GM21619 (cell line): ENCODE measurements at regions not wholly inside any gene's neighbourhood (a gene's known extent, or its start where the extent isn't known, plus 50 kb on each side); places are given as distances from the start of the nearest gene placed in this dataset.

Experiments used
- ATAC-seq: cut with Tn5 transposase; IDR thresholded peaks from one replicate; pipeline ENCODE4 v1.9.1; 2021; ENCODE audit not compliant: unreplicated experiment

DNA sequence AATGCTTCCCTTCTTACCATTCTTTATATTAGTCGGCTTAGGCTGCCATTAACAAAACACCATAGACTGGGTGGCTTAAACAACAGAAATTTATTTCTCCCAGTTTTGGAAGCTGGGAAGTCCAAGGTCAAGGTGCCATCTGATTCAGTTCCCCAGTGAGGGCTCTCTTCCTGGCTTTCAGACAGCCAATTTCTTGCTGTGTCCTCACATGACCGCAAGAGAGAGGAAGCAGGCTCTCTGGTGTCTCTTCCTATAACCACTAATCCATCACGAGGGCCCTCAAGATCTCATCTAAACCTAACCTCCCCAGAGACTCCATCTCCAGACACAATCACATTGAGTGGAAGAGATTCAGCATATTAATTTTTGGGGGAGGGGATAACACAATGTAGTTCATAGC is 193.0 kb upstream of the SGK1 start:
- no peak for ATAC-seq

DNA sequence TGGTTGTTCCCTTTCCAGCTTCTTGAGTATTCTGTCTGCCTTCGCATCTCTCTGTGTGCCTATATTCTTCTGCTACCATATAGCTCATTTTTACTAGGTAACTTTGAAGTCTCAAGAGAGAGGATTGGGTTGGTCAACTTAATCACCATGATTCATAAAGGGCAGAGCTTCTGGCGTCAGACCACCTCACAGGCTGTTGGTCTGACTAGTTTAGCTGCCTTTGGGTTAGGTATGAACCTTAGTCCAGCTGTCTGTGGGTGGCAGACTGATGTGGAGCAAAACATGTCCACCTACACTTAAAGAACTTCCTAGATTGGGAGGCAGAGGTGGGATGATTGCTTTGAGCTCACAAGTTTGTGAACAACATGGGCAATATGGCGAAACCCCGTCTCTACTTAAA is 192.2 kb upstream of the SGK1 start:
- ATAC-seq, result no peak

DNA sequence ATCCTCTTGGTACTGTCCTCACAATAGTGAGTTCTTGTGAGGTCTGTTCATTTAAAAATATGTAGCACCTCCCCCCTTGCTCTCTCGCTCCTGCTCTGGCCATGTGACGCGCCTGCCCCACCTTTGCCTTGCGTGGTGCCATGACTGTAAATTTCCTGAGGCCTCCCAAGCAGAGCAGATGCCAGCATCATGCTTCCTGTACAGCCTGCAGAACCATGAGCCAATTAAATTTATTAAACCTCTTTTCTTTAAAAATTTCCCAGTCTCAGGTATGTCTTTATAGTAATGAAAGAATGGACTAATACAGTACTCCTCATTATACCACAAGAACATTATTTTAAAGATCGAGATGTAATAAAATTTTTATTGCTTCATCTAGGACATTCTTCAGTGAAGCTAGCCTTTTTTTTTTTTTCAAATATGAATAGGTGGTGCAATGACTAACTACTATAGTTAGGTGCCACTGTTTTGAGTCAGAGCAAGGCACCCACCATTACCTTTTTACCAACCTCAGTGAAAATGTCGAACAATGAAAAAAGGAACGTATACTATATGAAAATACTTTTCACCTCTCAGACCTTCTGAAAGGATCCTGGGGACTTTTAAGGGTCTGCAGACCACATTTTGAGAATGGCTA is 191.1 kb upstream of the SGK1 start:
- ATAC-seq, result no peak

DNA sequence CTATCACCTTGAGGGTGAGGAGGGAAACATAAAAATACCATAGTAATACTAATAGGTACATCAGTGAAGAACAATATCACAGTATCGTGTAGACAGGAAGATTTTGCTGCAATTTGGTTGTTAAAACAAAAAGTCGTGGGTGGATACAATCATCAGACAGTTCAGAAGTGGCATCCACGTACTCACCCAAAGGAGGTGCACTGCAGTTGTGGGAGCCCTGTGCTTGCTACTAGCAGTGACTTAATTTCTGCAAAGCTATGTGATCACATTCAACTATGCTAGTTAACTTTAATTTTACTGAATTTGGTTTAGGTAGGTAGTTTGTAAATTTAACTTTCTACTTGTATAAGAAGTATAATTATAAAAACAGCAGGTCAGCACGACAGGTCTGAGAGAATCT is 188.2 kb upstream of the SGK1 start:
- no peak for ATAC-seq

DNA sequence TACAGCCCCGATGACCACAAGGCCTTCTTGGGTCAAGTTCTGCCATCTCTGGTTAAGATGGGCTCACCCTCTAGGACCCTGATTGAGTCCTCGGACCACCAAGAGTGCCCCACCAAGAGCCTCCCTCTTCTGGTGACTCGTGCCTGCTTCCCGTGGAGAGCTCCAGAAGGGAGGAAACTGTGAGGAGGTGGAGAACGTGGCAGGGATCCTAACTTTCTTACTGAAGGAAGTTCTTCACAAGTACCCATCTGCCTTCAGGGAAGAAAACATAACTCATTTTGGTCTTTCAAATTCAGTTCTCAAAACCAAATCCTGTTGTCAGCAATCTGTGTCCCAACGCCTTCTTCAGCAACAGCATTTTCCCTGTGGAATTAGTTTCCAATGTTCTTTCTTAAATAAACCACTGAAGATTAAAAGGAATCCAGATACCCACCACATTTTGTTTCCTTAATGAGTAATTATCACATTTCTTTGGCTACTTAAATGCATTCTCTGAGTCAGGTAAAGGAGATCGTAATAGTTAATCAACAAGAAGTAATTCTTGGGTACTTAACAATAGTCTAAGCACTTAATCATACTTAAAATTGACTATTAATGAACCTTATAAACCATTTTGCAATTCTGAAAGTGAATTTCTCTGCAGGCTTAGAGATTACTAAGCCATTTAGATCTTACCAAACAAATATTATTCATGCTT is 185.8 kb upstream of the SGK1 start:
- no peak for ATAC-seq

DNA sequence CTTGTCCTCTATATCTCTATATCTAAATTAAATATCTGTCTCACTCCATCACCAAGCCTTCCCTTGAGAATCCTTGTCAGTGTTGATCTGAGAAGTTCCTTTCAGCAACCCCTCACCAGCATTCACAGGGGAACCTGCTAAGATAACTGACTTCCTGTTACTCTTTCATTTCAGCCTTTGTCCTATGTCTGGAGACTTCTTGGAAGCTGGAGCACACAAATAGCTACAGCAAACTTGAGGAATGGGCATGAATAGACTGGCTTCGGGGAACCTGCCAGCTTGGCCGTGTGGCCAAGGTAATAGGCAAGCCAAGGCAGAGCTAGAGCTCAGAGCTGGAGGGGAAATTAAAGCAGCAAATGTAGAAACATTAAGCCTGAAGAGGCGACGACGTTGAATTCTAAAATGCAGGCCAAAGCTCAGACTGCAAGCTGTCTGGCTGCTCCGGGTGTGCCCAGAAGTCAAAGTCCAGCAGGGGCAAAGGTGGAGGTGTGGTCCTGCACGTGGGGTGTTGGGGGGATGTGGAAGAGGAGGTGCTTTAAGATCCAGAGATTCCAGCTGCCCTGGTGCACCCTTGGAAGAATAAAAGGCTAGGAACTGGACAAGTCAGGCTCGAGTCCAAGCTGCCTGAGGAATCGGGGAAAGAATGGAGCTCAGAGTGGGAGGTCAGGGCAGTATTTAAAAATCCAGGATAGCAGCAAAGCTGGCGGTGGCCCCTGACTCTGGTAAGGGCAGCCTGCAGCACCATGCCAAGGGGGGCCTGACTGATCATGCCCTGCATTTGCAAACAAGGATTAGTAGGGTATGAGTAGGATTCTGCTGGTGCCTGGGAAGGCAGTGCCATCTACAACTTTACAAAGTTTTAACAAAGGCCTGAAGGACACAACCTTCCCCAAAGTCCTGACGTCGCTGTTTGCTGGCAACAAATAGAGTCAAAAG is 185.0 kb upstream of the SGK1 start:
- no peak for ATAC-seq

DNA sequence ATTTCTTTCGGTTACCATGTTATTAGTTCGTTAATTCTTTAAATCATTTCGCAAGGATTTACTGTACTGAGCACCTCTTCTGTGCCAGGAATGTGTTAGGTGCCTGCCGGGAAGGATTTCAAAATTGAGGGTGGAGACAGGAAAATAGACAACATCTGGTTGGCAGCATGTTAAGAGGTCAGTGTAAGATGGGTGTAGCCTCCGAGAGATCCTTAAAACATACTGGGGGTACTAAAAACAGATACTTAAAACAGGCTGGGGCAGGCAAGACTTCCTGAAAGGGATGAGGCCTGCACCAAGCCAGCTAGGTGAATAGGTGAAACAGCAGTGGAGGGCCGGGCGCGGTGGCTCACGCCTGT is 178.0 kb upstream of the SGK1 start:
- no peak for ATAC-seq

DNA sequence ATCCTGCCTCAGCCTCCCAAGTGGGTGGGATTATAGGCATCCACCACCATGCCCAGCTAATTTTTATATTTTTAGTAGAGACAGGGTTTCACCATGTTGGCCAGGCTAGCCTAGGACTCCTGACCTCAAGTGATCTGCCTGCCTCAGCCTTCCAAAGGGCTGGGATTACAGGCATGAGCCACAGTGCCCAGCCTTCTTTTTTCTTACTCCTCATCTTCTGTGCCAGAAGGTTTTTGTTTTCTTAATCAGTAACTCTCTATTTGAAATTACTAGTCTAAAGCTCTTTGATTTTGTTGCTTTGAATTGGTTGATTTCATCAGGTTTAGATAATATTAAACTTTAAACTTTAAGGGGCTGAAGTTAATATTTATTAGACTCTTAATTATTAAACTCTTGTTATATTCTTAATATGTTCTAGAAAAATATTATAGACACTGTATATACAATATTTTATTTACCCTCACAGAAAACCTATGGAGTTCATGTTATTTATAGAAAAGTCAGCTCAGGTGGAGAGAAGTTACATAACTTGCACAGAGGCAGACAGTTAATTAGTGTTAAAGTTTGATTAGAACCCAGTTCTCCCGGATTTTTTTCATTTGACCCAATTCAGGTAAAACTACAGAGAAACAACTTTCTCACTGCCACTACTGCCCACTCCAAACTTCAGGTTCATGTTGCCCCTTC is 177.4 kb upstream of the SGK1 start:
- no peak for ATAC-seq

DNA sequence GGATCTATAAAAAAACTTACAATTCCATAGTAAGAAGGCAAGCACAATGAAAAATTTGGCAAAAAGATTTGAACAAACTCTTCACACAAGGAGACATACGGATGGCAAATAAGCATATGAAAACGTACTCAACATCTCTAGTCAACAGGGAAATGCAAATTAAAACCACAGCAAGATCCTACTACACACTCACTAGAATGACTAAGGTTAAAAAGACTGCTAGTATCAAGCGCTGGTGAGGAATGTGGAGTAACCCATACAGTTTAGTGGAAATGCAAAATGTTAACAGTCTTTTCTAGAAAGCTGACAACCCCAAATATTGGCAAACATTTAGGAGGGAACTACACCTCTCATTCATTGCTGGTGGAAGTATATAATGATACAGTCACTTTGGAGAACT is 175.9 kb upstream of the SGK1 start:
- no peak for ATAC-seq

DNA sequence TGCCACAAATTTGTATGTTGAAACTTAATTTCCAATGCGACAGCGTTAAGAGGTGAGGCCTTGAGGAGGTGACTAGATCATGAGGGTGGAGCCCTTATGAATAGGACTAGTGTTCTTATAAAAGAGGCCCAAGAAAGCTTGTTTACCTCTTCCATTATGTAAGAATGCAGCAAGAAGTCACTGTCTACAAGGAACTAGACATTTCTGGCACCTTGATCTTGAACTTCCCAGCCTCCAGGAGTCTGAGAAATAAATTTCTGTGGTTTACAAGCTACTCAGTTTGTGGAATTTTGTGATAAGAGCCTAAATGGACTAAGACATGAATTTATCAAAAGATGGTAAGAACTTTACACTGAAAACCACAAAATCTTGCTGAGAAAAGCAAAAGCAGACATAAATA is 173.6 kb upstream of the SGK1 start:
- ATAC-seq, result no peak

DNA sequence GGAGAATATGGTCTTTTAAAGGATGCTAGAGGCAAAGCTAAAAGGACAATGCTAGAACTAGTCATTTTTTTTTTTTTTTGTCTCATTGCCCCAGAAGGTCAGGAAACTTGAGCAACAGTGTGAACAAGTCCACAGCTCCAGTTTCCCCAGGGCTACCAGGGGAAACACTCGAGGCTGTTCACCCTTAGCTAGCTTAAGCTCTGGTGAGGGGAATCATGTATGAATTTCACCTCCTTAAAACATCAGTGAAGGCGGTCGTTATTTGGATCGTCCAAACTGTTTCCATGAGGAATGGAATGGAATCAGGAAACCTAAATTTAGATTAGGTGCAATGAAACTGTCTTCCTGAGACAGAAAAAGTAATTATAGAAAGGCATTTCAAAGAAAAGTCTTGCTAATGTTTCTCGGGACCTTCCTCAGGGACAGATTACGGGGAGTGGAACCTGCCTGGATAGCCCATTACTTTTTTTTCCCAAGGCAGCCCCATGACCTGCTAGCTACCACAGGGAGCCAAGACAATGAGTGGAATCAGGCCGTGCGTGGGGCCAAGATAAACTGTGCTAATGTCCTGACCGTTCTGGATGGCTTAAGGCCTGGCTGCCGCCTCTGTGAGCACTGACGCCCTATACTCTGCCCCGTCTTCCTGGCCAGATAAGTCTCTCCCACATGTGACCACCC is 164.8 kb upstream of the SGK1 start:
- no peak for ATAC-seq

DNA sequence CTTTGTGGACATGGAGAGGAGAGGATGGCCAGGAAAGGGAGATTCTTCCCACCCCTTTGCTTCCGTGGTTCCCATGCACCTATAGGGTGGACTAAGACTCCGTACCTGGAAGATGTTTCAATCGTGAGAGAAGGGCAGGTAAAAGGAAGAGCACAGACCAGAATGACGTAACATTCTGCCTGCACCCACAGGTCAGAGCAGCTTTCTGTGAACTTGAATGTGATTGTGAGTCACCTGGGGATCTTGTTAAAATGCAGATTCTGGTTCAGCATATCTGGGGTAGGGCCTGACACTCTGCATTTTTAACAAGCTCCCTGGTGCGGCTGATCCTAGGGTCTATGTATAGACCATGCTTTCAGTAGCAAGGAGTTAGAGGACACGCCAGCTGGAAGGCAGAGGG is 164.1 kb upstream of the SGK1 start:
- ATAC-seq, result no peak

DNA sequence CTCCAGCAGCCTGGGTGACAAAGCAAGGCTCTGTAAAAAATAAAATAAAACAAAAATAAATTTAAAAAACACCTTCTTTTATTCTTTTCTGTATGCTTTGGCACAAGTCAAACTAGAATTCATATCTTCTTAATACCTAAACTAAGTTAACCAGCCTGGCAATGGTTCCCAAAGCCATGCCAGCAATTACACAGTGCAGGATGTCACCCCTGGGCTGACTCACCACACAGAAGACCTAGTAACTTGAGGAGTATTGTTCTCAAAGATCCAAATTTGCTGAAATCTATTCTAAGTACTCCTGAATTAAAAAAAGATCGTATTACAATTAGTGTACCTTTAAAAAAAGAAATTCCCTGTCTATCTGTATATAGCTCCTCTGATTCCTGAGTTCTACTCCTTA is 162.7 kb upstream of the SGK1 start:
- ATAC-seq, result no peak

DNA sequence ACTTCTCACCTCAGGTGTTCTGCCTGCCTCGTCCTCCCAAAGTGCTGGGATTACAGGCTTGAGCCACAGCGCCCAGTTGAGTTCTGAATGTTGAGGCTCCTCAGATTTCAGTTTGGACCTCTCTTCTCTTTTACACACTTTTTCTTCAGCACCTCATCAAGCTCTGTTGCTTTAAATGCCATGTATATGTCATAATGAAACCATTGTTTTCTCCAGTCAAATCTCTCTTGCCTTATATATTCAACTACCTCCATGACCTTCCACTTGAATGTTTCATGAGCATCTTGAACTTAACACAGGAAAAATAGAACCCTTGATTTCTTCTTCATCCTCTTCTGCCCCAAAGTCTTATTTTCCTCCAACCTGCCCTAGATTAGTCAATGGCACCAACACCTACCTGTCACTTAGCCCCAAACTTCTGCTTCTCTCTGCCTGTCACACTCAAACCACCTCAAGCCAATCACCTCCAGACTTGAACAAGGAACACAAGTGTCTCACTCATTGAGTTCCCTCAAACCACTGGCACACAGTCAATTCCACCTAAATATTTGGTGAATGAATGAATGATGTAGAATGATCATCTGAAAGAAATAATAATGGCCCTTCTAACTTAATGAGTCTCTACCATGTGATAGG is 161.0 kb upstream of the SGK1 start:
- no peak for ATAC-seq

DNA sequence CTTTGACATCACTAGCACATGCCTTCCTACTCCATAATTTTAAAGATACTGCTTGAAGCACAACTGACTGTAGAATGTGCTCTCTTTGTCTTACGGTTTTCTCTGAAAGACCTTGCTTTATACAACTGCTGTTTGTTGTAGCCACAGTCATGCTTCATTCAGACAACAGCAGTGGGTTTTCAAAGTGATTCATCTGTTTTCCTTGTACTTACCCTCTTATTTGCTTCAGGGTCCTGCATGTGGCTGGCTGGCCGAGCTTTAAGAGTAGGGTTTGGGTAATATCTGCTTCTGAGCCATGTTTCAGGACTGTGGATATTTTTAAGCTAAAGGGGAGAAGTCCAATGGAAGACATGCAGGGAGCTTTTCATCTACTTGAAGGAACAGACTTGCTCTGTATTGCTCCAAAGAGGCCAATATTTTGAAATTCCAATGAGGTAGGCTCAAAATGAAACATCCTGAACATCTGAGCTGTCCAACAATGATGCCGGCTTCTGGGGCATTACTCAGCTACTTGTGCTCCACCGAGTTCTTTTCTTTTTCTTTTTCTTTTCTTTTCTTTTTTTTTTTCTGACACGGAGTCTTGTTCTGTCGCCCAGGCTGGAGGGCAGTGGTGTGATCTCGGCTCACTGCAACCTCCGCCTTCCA is 160.2 kb upstream of the SGK1 start:
- no peak for ATAC-seq

DNA sequence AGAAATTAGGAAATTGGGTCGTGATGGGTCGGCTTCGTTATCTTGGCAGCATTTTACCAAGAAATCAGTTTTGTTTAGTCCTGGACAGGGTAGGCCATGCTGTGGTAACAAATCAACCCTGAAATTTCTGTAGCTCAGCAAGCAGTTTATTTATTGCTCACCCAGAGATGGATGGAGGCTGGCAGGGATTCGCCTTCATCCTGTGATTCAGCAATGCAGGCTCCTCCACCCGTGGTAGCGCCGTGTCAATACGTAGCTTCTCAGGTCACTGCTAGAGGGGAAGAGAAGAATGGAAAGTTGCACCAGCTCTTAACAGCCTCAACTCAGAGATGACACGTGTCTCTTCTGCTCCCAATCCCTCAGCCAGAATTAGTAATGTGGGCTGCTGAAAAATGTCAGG is 157.0 kb upstream of the SGK1 start:
- ATAC-seq, result no peak

DNA sequence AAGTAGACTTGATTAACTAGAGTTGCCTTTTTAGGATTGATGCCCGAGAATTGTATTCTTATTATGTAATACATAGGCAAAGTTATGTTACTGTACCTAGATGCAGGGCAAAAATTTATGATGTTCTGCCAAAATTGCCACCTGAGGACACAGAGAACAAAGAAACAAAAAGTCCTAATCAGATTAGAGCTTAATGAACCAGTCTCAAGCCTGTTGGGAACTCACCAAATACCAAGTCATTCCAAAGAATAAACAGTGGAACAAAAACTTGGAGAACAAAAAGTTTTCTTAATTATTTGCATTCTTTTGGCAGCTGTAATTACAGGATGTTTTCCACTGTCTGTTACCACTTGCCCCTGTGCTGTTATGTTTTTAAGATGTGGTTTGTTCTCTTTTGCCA is 154.7 kb upstream of the SGK1 start:
- no peak for ATAC-seq

DNA sequence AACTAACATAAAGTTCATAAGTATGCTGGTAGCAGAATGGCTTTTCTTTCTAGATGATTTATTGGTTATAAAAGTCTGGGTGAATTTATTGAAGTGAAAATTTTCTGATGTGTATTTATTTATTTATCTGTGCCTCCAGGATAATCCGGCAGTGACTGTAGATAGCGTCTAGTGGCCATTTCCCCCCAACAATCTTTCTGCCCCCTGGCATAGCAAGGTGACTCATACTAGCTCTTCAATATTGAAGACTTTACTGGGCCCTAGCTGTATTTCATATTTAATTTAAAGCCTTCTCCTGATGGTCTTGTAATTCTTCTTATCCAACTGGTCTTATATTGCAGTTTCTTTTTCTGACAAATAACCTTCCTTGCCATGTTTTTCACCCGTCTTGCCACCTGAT is 154.1 kb upstream of the SGK1 start:
- no peak for ATAC-seq

DNA sequence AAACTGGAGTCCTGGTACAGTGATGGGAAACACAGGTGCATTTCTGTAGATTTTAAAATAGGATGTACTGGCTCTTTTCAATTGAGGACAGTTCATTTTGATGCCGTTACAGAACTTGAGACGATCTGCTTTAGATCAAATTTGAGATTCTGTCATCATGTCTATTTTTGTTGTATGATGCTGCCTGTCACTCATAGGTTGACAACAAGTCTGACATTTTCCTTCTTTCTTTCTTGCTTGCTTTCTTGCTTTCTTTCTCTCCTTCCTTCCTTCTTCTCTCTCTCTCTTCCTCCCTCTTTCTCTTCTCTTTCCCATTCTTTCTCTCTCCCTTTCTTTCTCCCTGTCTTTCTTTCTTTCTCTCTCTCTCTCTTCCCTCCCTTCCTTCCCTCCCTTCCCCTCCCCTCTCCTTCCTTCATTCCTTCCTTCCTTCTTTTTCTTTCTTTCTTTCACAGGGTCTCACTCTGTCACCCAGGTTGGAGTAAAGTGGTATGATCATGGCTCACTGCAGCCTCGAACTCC is 152.6 kb upstream of the SGK1 start:
- no peak for ATAC-seq
